Kidney epithelial cell (primary cell): ENCODE measurements at regions not wholly inside any gene's neighbourhood (a gene's known extent, or its start where the extent isn't known, plus 50 kb on each side); places are given as distances from the start of the nearest gene placed in this dataset.

Source experiments
- DNase-seq: peaks from one replicate; pipeline ENCODE4 v3.0.0-alpha.2; 2010; ENCODE audit warnings: low read depth
- H3K27me3 ChIP-seq: 2 replicates; pipeline ENCODE4 v1.6.0; 2011; ENCODE audit warnings: low read length; ENCODE audit not compliant: control insufficient read depth, insufficient read depth
- H3K36me3 ChIP-seq: 2 replicates; pipeline ENCODE4 v1.5.1; 2011; ENCODE audit warnings: low read length; ENCODE audit not compliant: control insufficient read depth, insufficient read depth
- H3K4me3 ChIP-seq: 2 replicates; pipeline ENCODE4 v1.5.1; 2011; ENCODE audit warnings: low read depth, mild to moderate bottlenecking, control low read depth, low read length
- TF ChIP-seq, protein P1 (sequence below): IDR thresholded peaks from 2 replicates; pipeline ENCODE4 v1.5.1; 2011; ENCODE audit warnings: mild to moderate bottlenecking, moderate library complexity, low read length, control low read depth, inconsistent platforms; ENCODE audit not compliant: insufficient read depth, poor library complexity, severe bottlenecking

DNA sequence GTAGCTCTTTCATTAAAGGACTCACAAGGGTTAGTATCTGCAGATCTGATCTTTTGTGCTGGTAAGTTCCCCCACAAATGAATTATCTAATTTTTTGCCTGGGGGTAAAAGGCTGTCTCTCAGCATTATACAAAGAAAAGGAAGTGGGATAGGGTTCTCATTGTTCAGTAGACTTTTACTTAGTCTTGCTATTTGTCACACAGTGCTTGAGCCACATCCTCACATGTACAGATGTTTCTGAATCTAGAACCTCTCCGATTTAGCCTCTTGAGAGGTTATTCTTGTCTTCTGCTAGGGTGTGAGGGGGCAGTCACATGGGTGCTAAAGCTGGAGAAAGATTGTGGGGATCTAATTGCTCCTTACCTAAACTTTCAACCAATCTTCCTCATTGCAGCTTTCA, 93.0 kb downstream of the SLC41A2 start:
- TF ChIP-seq, protein P1, sequence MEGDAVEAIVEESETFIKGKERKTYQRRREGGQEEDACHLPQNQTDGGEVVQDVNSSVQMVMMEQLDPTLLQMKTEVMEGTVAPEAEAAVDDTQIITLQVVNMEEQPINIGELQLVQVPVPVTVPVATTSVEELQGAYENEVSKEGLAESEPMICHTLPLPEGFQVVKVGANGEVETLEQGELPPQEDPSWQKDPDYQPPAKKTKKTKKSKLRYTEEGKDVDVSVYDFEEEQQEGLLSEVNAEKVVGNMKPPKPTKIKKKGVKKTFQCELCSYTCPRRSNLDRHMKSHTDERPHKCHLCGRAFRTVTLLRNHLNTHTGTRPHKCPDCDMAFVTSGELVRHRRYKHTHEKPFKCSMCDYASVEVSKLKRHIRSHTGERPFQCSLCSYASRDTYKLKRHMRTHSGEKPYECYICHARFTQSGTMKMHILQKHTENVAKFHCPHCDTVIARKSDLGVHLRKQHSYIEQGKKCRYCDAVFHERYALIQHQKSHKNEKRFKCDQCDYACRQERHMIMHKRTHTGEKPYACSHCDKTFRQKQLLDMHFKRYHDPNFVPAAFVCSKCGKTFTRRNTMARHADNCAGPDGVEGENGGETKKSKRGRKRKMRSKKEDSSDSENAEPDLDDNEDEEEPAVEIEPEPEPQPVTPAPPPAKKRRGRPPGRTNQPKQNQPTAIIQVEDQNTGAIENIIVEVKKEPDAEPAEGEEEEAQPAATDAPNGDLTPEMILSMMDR = no peak
- Histone ChIP-seq H3K27me3 (no peaks in the 10 kb centered on the region), H3K36me3 (no peaks in the 10 kb centered on the region), H3K4me3 (no peak overlapping the region)
- DNase-seq = no peak

DNA sequence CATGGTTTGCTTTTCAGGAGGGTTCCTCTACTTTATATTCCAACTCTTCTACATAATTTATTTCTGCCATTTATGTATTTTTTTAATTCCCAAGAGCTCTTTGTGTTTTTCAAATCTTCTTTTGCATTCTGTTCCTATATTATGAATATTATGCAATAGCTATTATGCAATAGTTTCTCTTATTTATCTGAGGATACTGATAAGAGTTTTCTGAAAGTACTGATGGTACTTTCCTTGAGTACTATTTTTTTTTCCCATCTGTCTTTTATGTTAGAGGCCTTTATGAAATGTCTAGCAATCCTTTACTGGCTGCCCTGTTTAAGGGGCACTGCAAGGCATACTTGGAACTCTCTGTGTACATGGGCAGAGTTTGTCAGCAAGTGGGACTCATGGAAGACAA, 93.4 kb downstream of the SLC41A2 start:
- Histone ChIP-seq H3K4me3 (no peak overlapping the region), H3K27me3 (no peaks in the 10 kb centered on the region), H3K36me3 (no peaks in the 10 kb centered on the region)
- TF ChIP-seq, protein P1 = no peak
- no peak for DNase-seq

DNA sequence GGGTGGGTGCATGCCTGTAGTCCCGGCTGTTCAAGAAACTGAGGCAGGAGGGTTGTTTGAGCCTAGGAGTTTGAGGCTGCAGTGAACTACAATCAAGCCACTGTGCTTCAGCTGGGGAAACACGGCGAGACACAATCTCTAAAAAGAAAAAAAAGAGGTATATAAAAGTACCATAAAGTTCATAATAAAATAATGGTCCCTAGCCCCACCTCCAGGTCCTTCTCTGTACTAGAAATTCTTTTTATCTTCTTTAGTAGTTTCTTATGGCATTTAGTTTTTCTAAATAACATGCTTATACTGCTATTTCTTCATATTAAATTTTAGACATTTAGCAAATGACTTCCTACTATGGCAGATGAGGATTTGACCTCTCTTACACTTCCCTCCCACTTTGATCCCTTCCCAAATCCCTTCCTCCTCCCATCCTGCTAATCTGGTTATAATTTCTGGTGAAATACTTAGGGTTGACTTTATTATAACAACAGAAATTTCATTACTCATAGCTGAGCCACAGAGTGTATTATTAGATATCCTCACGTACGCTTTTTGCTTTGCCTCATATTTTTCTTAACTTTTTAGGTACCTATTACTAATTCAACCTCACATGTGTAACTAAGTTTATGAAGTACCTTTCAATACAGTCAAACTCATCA, 94.7 kb downstream of the SLC41A2 start:
- no peak for DNase-seq
- no peaks in the 10 kb centered on the region for H3K36me3 ChIP-seq
- H3K27me3 ChIP-seq = no peaks in the 10 kb centered on the region
- no peak overlapping the region for H3K4me3 ChIP-seq
- TF ChIP-seq, protein P1 = no peak

DNA sequence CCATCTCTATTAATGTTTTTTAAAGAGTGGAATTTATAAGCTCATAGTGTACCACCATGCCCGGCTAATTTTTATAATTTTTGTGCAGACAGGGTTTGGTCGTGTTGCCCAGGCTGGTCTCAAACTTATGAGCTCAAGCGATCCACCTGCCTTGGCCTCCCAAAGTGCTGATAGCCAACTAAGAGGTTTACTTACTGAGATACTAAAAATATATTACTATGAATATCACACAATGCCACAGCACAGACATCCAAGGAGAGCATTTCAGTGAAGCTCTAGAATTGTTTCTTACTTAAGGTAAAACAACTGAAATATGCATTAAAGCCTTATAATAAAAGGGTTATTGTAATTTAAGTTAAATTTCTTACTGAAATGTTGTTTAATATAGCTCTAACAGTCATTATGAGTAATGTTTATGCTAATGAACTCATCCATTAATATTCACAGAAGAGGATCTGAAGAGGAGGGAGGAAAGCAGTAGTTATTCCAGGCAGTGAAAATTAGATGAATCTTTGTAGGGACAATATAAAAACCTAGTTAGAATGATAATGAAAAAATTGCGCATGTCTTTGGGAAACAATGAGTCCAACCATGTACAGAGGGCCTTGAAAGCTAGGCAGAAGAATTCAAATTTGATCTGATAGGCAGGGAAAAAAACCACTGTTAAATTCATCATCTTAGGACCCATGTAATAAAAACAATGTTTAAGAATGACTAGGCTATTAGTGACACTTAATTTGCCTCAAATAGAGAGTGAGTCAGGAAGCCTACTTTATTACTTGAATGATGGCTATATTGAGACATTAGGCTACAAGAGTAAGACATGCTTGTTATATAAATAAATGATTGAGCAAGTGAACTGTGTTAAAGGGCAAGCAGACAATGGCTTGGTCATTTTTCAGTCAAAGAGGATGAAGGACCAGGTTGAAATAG, 99.2 kb downstream of the SLC41A2 start:
- no peaks in the 10 kb centered on the region for H3K36me3 ChIP-seq
- H3K27me3 ChIP-seq = no peaks in the 10 kb centered on the region
- TF ChIP-seq, protein P1 = no peak
- no peak for DNase-seq
- no peak overlapping the region for H3K4me3 ChIP-seq

DNA sequence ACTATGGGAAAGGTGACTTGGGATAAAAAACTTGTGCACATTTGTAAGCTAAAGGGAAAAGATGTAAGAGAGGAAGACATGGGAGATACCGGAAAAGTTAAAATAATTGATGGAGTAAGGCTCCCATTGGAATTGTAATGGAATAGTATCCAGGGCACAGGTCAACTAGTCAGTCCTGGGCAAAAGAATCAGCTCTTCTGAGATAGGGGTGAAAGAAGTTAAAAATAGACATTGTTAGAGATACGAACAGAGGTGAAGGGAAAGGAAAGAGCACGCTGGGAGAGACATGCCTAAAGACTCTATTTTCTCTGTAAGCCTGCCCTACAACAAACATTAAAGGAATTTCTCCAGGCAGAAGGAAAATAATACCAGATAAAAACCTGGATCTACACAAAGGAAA, 101.6 kb downstream of the SLC41A2 start:
- no peaks in the 10 kb centered on the region for H3K36me3 ChIP-seq
- H3K4me3 ChIP-seq = no peak overlapping the region
- TF ChIP-seq, protein P1 = no peak
- H3K27me3 ChIP-seq = no peaks in the 10 kb centered on the region
- DNase-seq = no peak
